ENCODE measurements at regions not wholly inside any gene's neighbourhood (a gene's known extent, or its start where the extent isn't known, plus 50 kb on each side); places are given as distances from the start of the nearest gene placed in this dataset.

DNA sequence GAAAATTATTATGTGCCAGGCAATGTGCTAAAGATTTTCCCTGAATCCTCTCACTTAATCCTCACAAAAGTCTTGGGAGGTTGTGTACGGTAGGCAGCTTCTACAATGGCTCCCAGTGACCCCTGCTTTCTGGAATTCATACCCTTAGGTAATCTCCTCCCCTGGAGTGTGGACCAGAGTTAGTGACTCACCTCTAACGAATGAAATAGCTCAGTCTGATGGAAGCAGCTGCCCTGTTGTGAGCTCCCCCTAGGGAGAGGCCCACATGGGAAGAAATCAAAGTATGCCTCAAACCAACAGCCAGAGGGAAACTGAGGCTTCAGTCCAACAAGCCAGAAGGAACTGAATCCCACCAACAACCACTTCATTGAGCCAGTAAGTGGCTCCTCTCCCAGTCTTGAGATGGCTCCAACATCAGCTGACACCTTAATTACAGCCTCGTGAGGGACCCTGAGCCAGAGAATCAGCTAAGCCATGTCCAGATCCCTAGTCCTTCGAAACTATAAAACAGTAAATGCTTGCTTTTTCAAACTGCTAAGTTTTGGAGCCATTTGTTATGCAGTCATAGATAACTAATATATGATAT is 98.9 kb upstream of the ISX start:
- TF ChIP-seq POLR2AphosphoS5 (IDR thresholded peaks at IDR 0.05) (no peak), POLR2A (IDR thresholded peaks at IDR 0.05) (no peak)
